GM18520 (cell line): ENCODE measurements at regions not wholly inside any gene's neighbourhood (a gene's known extent, or its start where the extent isn't known, plus 50 kb on each side); places are given as distances from the start of the nearest gene placed in this dataset.

Experiments
- ATAC-seq: cut with Tn5 transposase; IDR thresholded peaks from one replicate; pipeline ENCODE4 v1.9.1; 2021; ENCODE audit not compliant: unreplicated experiment

GRCh38 chr2:88832311-88832991 lies 141.0 kb downstream of the RPIA start:
- no peak for ATAC-seq

GRCh38 chr2:88832992-88833389 lies 141.5 kb downstream of the RPIA start:
- no peak for ATAC-seq

- ATAC-seq = no peak
These were observed 142.9 kb downstream of the RPIA start for GRCh38 chr2:88834376-88834775.

- no peak for ATAC-seq
These were observed 143.4 kb downstream of the RPIA start for GRCh38 chr2:88834866-88835265.

- ATAC-seq = no peak
These were observed 144.3 kb downstream of the RPIA start for GRCh38 chr2:88835726-88836125.

GRCh38 chr2:88836351-88836750 lies 144.9 kb downstream of the RPIA start:
- no peak for ATAC-seq

GRCh38 chr2:88837511-88838160 lies 146.2 kb downstream of the RPIA start:
- ATAC-seq = no peak

- peak; percentile 71 for ATAC-seq
These were observed 146.7 kb downstream of the RPIA start for GRCh38 chr2:88838165-88838635.

- ATAC-seq = no peak
These were observed 149.9 kb downstream of the RPIA start for GRCh38 chr2:88841224-88841929.

- ATAC-seq = no peak
These were observed 151.4 kb downstream of the RPIA start for GRCh38 chr2:88842656-88843460.

- no peak for ATAC-seq
These were observed 152.2 kb downstream of the RPIA start for GRCh38 chr2:88843651-88844050.

GRCh38 chr2:88844960-88845359 lies 153.5 kb downstream of the RPIA start:
- no peak for ATAC-seq

GRCh38 chr2:88845772-88846661 lies 154.5 kb downstream of the RPIA start:
- ATAC-seq = peak; percentile 85

GRCh38 chr2:88852753-88853402 lies 161.4 kb downstream of the RPIA start:
- no peak for ATAC-seq

- no peak for ATAC-seq
These were observed 161.9 kb downstream of the RPIA start for GRCh38 chr2:88853403-88853790.

- no peak for ATAC-seq
These were observed 163.1 kb downstream of the RPIA start for GRCh38 chr2:88854528-88854927.

- ATAC-seq = no peak
These were observed 164.3 kb downstream of the RPIA start for GRCh38 chr2:88855620-88856408.

- ATAC-seq = no peak
These were observed 165.1 kb downstream of the RPIA start for GRCh38 chr2:88856409-88857135.
